ENCODE measurements at regions not wholly inside any gene's neighbourhood (a gene's known extent, or its start where the extent isn't known, plus 50 kb on each side); places are given as distances from the start of the nearest gene placed in this dataset.

DNA sequence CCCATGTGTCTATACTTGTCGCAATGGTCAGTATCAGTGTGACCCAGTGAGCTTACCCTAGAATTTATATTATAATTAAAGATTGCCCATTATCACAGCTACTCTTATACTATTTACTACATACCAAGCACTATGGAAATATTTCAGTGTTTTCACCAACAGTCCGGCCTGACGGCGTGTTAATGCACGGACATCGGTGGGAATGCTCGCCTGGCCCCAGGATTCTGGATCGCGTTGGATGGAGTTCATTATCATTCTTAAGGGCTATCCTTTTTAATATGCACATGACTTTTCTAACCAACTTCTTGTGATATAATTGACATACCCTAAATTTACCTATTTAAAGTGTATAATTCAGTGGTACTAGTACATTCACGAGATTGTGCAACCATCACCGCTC, 51.8 kb upstream of the AFDN start:
- TF ChIP-seq SUZ12 (IDR thresholded peaks at IDR 0.05; ENCODE audit: extremely low read depth, insufficient read depth, insufficient read length) (no peak), ZNF274 (IDR thresholded peaks at IDR 0.05; ENCODE audit: low read depth, low read length) (no peak), YY1 (IDR thresholded peaks at IDR 0.05; ENCODE audit: insufficient read depth, insufficient read length) (no peak)

Data from NT2/D1 (cell line).